T-cell (primary cell): ENCODE measurements at regions not wholly inside any gene's neighbourhood (a gene's known extent, or its start where the extent isn't known, plus 50 kb on each side); places are given as distances from the start of the nearest gene placed in this dataset.

Source experiments
- ATAC-seq, 4 experiments: fragments of 200-7000 bp in 3 of 4; fragments of 150-1000 bp in 1 of 4; cut with Tn5 transposase; replicated peaks in 1 of 4; 1 replicate in 3 of 4; 2 replicates in 1 of 4; pipeline ENCODE4 v1.10.0; 2021; ENCODE audit warnings: moderate library complexity in 3 of 4, mild to moderate bottlenecking in 2 of 4, moderate number of reproducible peaks in 1 of 4
- CTCF ChIA-PET, 2 donors: fragments of 300-600 bp; sonication (Branson Sonifier 250); formaldehyde crosslinking; loops; one replicate each; lab custom pipeline; 2022; ENCODE audit warnings: antibody characterized with exemption in 2 of 2; lab: Charles Lee
- POLR2A ChIA-PET, 2 donors: fragments of 300-600 bp; sonication (Branson Sonifier 250); formaldehyde crosslinking; loops; one replicate each; lab custom pipeline; 2022; ENCODE audit warnings: antibody characterized with exemption in 2 of 2; lab: Charles Lee
- DNase-seq, 35 experiments: peaks; one replicate each; pipeline versions ENCODE4 v3.0.0 to v3.0.0-alpha.2; 2013 to 2023
- H3K27ac ChIP-seq: one replicate; pipeline ENCODE4 v1.5.1; 2013; ENCODE audit warnings: low read length
- H3K27me3 ChIP-seq, 2 experiments: replicated peaks in 1 of 2; 1 replicate in 1 of 2; 2 replicates in 1 of 2; pipeline versions ENCODE4 v1.6.1 to v1.7.0; 2013; ENCODE audit warnings: low read length in 1 of 2, mixed read lengths in 1 of 2; ENCODE audit not compliant: control insufficient read depth in 2 of 2, insufficient read depth in 2 of 2; ENCODE audit errors: extremely low read depth in 1 of 2
- H3K36me3 ChIP-seq, 2 donors: 1 replicate in 1 of 2; 2 replicates in 1 of 2; pipeline versions ENCODE4 v1.6.1 to v1.7.0; 2013; ENCODE audit warnings: low read length in 1 of 2; ENCODE audit not compliant: control insufficient read depth in 2 of 2, insufficient read depth in 1 of 2; ENCODE audit errors: extremely low read depth in 1 of 2
- H3K4me1 ChIP-seq, 2 experiments: 1 replicate in 1 of 2; 2 replicates in 1 of 2; pipeline versions ENCODE4 v1.6.1 to v1.7.0; 2013; ENCODE audit warnings: low read length in 2 of 2, mixed read lengths in 1 of 2; ENCODE audit not compliant: insufficient read depth in 2 of 2, control insufficient read depth in 1 of 2; ENCODE audit errors: extremely low read depth in 1 of 2
- H3K4me3 ChIP-seq, 2 donors: 1 replicate in 1 of 2; 2 replicates in 1 of 2; pipeline versions ENCODE4 v1.5.1 to v1.7.0; 2013; ENCODE audit warnings: mild to moderate bottlenecking in 2 of 2, low read length in 1 of 2, moderate library complexity in 1 of 2; ENCODE audit not compliant: control insufficient read depth in 1 of 2; ENCODE audit errors: extremely low read depth in 1 of 2
- H3K9me3 ChIP-seq: 2 replicates; pipeline ENCODE4 v1.7.0; 2013
- H3K27ac Mint-ChIP-seq, 2 donors: one replicate each; pipeline ENCODE4 v1.8.0; 2020 to 2021; ENCODE audit warnings: mild to moderate bottlenecking in 2 of 2, mixed read lengths in 2 of 2
- H3K27me3 Mint-ChIP-seq, 2 donors: one replicate each; pipeline ENCODE4 v1.8.0; 2021 to 2022; ENCODE audit warnings: mixed read lengths in 2 of 2
- H3K36me3 Mint-ChIP-seq: one replicate; pipeline ENCODE4 v1.8.0; 2021; ENCODE audit warnings: mixed read lengths
- H3K4me1 Mint-ChIP-seq, 3 donors: one replicate each; pipeline ENCODE4 v1.8.0; 2020 to 2022; ENCODE audit warnings: mixed read lengths in 3 of 3, mild to moderate bottlenecking in 1 of 3
- H3K4me3 Mint-ChIP-seq, 3 donors: one replicate each; pipeline ENCODE4 v1.8.0; 2020 to 2022; ENCODE audit warnings: mild to moderate bottlenecking in 3 of 3, mixed read lengths in 3 of 3, moderate library complexity in 3 of 3
- H3K9me3 Mint-ChIP-seq, 3 donors: one replicate each; pipeline ENCODE4 v1.8.0; 2020 to 2022; ENCODE audit warnings: mixed read lengths in 3 of 3
- WGBS: methylation state at CpG from one replicate; pipeline ENCODE4 v1.1.5; 2013; ENCODE audit warnings: missing lambda C conversion rate; ENCODE audit not compliant: insufficient coverage; 5-methylcytosine and 5-hydroxymethylcytosine counted together

DNA sequence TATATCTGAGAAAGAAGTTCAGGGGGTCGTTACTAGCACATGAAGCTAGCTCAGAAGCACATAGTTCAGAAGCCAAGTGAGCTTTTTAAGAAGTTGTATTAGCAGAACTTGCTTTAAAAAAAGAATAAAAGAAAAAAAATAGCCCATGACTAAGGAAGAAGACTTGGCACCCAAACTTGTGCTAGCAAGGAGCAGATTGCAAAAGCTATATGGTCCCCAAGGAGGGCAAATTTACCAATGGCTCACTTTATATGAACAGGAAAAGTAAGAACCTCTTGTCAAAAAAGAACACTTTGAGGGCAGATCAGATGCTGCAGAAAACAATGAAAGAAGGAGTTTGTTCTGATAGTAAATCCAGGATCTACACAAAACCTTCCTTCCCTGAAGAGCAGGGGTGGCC, 486.5 kb upstream of the ACVR2A start:
- H3K36me3 Mint-ChIP-seq = no peaks in the 10 kb centered on the region
- no peaks in the 10 kb centered on the region for H3K9me3 Mint-ChIP-seq
- H3K27ac Mint-ChIP-seq = no peak overlapping the region
- no peak for ATAC-seq
- peaks cover 0 to 2% (median 2%) of the 10 kb centered on the region in 3 donors for H3K4me1 Mint-ChIP-seq
- Histone ChIP-seq H3K27ac (no peak overlapping the region), H3K36me3 (no peaks in the 10 kb centered on the region), H3K4me3 (no peak overlapping the region), H3K9me3 (no peaks in the 10 kb centered on the region), H3K4me1 (no peaks in the 10 kb centered on the region), H3K27me3 (no peaks in the 10 kb centered on the region)
- no peak for DNase-seq
- no peaks in the 10 kb centered on the region for H3K27me3 Mint-ChIP-seq
- CTCF ChIA-PET = no interaction called here
- POLR2A ChIA-PET = no interaction called here
- WGBS = 50% methylated on average over 1 of the region's 1 CpG
- H3K4me3 Mint-ChIP-seq = no peak overlapping the region

DNA sequence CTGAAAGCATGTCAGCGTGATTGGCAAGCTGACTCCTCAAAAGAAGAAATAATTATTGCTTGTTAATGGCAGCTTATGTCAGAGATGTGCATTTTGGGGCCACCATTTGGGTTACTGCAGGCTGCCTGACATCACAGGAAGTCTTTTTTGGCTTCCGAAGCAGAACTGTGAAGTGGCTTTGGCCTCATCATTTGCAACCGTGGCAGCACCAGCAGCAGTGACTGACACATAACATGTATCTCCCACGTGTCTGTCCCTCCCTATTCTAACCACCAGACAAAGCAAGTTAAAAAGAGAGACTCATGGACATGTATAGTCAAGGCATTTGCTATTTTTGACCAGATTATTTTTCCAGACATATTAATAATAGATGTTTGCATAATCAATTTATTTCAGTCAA, 488.7 kb upstream of the ACVR2A start:
- DNase-seq = peak in 3 of 35 experiments; percentile 0 to 5 (median 2)
- Histone ChIP-seq H3K4me1 (no peaks in the 10 kb centered on the region), H3K9me3 (no peaks in the 10 kb centered on the region), H3K36me3 (no peaks in the 10 kb centered on the region), H3K4me3 (no peak overlapping the region), H3K27ac (no peak overlapping the region), H3K27me3 (no peaks in the 10 kb centered on the region)
- peaks cover 0 to 2% (median 2%) of the 10 kb centered on the region in 3 donors for H3K4me1 Mint-ChIP-seq
- no peak overlapping the region for H3K27ac Mint-ChIP-seq
- H3K36me3 Mint-ChIP-seq = no peaks in the 10 kb centered on the region
- H3K27me3 Mint-ChIP-seq = no peaks in the 10 kb centered on the region
- H3K4me3 Mint-ChIP-seq = no peak overlapping the region
- CTCF ChIA-PET = no interaction called here
- no peaks in the 10 kb centered on the region for H3K9me3 Mint-ChIP-seq
- POLR2A ChIA-PET = interaction anchor here in 1 of 2 donors (0.6 kb wide), 2 partner anchors 148 to 253 kb away, joined by 3 read pairs; no protein-coding TSS in a partner anchor
- ATAC-seq = no peak
- WGBS = 81% methylated on average over 3 of the region's 4 CpGs

DNA sequence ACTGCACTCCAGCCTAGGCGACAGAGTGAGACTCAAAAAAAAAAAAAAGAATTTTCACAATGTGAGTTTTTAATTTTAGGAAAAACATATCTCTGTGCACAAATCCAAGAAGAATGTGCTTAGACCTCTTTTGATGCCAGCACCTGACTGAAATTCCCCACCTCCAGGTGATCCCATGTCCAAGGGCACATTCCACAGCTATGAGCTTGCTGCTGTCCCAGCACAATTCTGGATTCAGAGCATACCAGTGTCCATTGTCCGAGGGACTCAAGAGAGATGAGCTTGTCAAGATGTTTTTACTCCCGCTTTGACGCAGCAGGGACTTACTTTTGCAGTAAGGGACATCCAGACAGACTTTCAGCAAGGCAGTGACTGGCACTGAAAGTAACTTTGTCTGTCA, 489.1 kb upstream of the ACVR2A start:
- peaks cover 0 to 2% (median 2%) of the 10 kb centered on the region in 3 donors for H3K4me1 Mint-ChIP-seq
- Histone ChIP-seq H3K4me3 (no peak overlapping the region), H3K9me3 (no peaks in the 10 kb centered on the region), H3K36me3 (no peaks in the 10 kb centered on the region), H3K27ac (no peak overlapping the region), H3K4me1 (no peaks in the 10 kb centered on the region), H3K27me3 (no peaks in the 10 kb centered on the region)
- 91% methylated on average over 3 of the region's 4 CpGs for whole genome bisulfite sequencing
- ATAC-seq (no peak), DNase-seq (no peak)
- no peaks in the 10 kb centered on the region for H3K9me3 Mint-ChIP-seq
- ChIA-PET CTCF (no interaction called here), POLR2A (interaction anchor here in 1 of 2 donors (0.6 kb wide), 2 partner anchors 148 to 253 kb away, joined by 3 read pairs; no protein-coding TSS in a partner anchor)
- H3K27me3 Mint-ChIP-seq = no peaks in the 10 kb centered on the region
- no peaks in the 10 kb centered on the region for H3K36me3 Mint-ChIP-seq
- no peak overlapping the region for H3K4me3 Mint-ChIP-seq
- no peak overlapping the region for H3K27ac Mint-ChIP-seq

DNA sequence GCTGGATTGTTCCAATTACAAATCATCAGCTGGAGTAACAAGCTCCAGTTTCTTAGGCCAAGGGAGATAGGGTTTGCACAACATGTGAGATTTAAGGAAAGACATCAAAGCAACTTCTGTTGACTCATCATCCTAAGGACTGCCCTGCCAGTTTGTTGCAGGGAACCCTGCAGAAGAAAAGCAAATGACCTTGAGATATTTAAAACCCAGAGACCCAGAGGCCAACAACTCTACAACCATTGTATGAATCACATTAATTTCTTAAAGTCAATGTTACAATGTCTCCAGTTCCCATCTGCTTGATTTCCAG, 491.8 kb upstream of the ACVR2A start:
- Histone ChIP-seq H3K36me3 (no peaks in the 10 kb centered on the region), H3K4me3 (no peak overlapping the region), H3K27ac (no peak overlapping the region), H3K9me3 (no peaks in the 10 kb centered on the region), H3K4me1 (no peaks in the 10 kb centered on the region), H3K27me3 (no peaks in the 10 kb centered on the region)
- Mint-ChIP-seq H3K9me3 (no peaks in the 10 kb centered on the region), H3K27ac (no peak overlapping the region), H3K36me3 (no peaks in the 10 kb centered on the region), H3K27me3 (no peaks in the 10 kb centered on the region), H3K4me3 (no peak overlapping the region), H3K4me1 (peaks cover 0 to 2% (median 2%) of the 10 kb centered on the region in 3 donors)
- ATAC-seq = no peak
- ChIA-PET CTCF (no interaction called here), POLR2A (no interaction called here)
- DNase-seq = no peak

DNA sequence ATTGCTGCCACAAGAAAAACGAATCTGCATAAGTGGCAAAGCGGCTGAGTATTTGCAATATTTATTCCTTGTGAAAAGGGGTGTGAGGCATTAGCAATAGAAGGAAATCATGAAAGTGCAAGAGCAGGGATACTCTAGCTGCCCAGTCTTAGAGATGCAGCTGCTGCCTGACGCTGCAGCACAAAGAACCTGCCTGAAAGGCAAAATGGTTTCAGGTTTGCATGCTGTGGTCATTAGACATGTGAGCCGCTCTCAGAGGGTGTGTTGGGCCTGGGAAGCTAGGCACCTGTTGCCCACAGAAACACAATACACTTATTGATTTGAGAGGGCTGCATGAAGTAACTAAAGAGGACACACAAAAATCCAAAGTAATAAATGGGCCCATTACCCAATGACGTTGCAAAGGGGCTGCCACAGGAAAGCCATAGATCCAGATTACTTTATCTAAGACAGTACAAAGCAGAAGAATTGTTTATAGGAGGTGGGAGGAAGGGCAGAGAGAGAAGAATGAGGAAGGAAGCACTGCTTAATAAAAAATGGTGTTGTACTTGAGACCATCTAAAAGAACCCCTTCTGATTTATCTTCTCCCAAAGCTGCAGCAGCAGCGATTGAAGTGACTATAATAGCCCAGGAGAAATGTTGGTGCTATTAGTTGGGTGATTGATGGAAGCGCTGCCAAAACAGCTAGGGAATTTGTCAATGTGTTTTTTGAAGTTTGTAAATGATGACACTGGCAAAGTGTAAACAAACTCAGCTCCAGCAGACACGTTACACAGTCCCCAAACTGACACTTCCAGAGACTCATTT, 492.4 kb upstream of the ACVR2A start:
- Mint-ChIP-seq H3K27me3 (no peaks in the 10 kb centered on the region), H3K4me1 (peaks cover 0 to 2% (median 2%) of the 10 kb centered on the region in 3 donors), H3K9me3 (no peaks in the 10 kb centered on the region), H3K27ac (no peak overlapping the region), H3K4me3 (no peak overlapping the region), H3K36me3 (no peaks in the 10 kb centered on the region)
- Histone ChIP-seq H3K4me1 (no peaks in the 10 kb centered on the region), H3K9me3 (no peaks in the 10 kb centered on the region), H3K36me3 (no peaks in the 10 kb centered on the region), H3K27me3 (no peaks in the 10 kb centered on the region), H3K4me3 (no peak overlapping the region), H3K27ac (no peak overlapping the region)
- DNase-seq (no peak), ATAC-seq (no peak)
- ChIA-PET CTCF (interaction anchor here in 1 of 2 donors (0.6 kb wide), 1 partner anchor 1854 kb away, joined by 3 read pairs; no protein-coding TSS in a partner anchor), POLR2A (no interaction called here)
- 69% methylated on average over 4 of the region's 8 CpGs for WGBS

- no peak for DNase-seq
- CTCF ChIA-PET = interaction anchor here in 1 of 2 donors (0.6 kb wide), 1 partner anchor 1853 kb away, joined by 3 read pairs; no protein-coding TSS in a partner anchor
- H3K27me3 Mint-ChIP-seq = no peaks in the 10 kb centered on the region
- POLR2A ChIA-PET = no interaction called here
- Histone ChIP-seq H3K27ac (no peak overlapping the region), H3K27me3 (no peaks in the 10 kb centered on the region), H3K4me3 (no peak overlapping the region), H3K36me3 (no peaks in the 10 kb centered on the region), H3K4me1 (no peaks in the 10 kb centered on the region), H3K9me3 (no peaks in the 10 kb centered on the region)
- no peak for ATAC-seq
- no peak overlapping the region for H3K4me3 Mint-ChIP-seq
- no peaks in the 10 kb centered on the region for H3K36me3 Mint-ChIP-seq
- peaks cover 0 to 2% (median 2%) of the 10 kb centered on the region in 3 donors for H3K4me1 Mint-ChIP-seq
- WGBS = 83% methylated on average over 1 of the region's 5 CpGs
- no peak overlapping the region for H3K27ac Mint-ChIP-seq
- no peaks in the 10 kb centered on the region for H3K9me3 Mint-ChIP-seq
These were observed 493.0 kb upstream of the ACVR2A start for GRCh38 chr2:147351784-147352183.
